IMR-90 (cell line): ENCODE measurements at regions not wholly inside any gene's neighbourhood (a gene's known extent, or its start where the extent isn't known, plus 50 kb on each side); places are given as distances from the start of the nearest gene placed in this dataset.

Source experiments
- ATAC-seq: fragments of 200-7000 bp; cut with Tn5 transposase; 2 replicates; pipeline ENCODE4 v1.9.1; 2020; ENCODE audit warnings: low read depth, mild to moderate bottlenecking, moderate library complexity
- BruUV-seq: library from RNA; stranded (reverse); fragments of 400-500 nt; replicated peaks from 2 replicates; lab custom pipeline; 2021; lab: Mats Ljungman, UMichigan
- CTCF ChIA-PET: fragments of 300-600 bp; formaldehyde crosslinking; extraction: SDS; loops from one replicate; lab custom pipeline; 2021; ENCODE audit warnings: antibody characterized with exemption; lab: Yijun Ruan, JAX
- POLR2A ChIA-PET: fragments of 300-600 bp; sonication (Branson Sonifier 250); formaldehyde crosslinking; loops from one replicate; lab custom pipeline; 2022; ENCODE audit warnings: antibody characterized with exemption; ENCODE audit not compliant: unreplicated experiment; lab: Charles Lee
- DNase-seq: peaks from one replicate; pipeline ENCODE4 v3.0.0; 2013
- H2AFZ ChIP-seq: replicated peaks from 2 replicates; pipeline ENCODE3; 2013; ENCODE audit warnings: low read length, mild to moderate bottlenecking; ENCODE audit not compliant: poor library complexity
- H2AK5ac ChIP-seq: 2 replicates; pipeline ENCODE4 v1.6.1; 2013; ENCODE audit warnings: low read depth, low read length, inconsistent platforms
- H2AK9ac ChIP-seq: replicated peaks from 2 replicates; pipeline ENCODE3; 2013; ENCODE audit warnings: mild to moderate bottlenecking, low read depth, low read length, moderate library complexity; ENCODE audit not compliant: poor library complexity
- H2BK120ac ChIP-seq: 2 replicates; pipeline ENCODE4 v1.6.1; 2013; ENCODE audit warnings: low read depth, low read length, inconsistent platforms
- H2BK15ac ChIP-seq: 3 replicates; pipeline ENCODE4 v1.6.1; 2013; ENCODE audit warnings: low read depth, low read length, inconsistent platforms
- H2BK20ac ChIP-seq: 2 replicates; pipeline ENCODE4 v1.6.1; 2013; ENCODE audit warnings: low read depth, mild to moderate bottlenecking, inconsistent platforms, low read length, moderate library complexity
- H2BK5ac ChIP-seq: 2 replicates; pipeline ENCODE4 v1.6.1; 2013; ENCODE audit warnings: mild to moderate bottlenecking, low read depth, low read length, inconsistent platforms; ENCODE audit not compliant: poor library complexity, severe bottlenecking
- H3K14ac ChIP-seq: replicated peaks from 2 replicates; pipeline ENCODE4 v1.6.1; 2013; ENCODE audit warnings: low read depth, low read length, inconsistent platforms
- H3K18ac ChIP-seq: 2 replicates; pipeline ENCODE4 v1.6.1; 2013; ENCODE audit warnings: low read depth, low read length, control low read depth
- H3K23ac ChIP-seq: 2 replicates; pipeline ENCODE4 v1.6.1; 2013; ENCODE audit warnings: low read depth, low read length, inconsistent platforms
- H3K27ac ChIP-seq: 2 replicates; pipeline ENCODE4 v1.5.1; 2013; ENCODE audit warnings: mild to moderate bottlenecking, control low read depth, low read length; ENCODE audit not compliant: insufficient read depth
- H3K27me3 ChIP-seq: 2 replicates; pipeline ENCODE4 v1.6.1; 2013; ENCODE audit warnings: low read length; ENCODE audit not compliant: control insufficient read depth, insufficient read depth
- H3K36me3 ChIP-seq: 2 replicates; pipeline ENCODE4 v1.6.1; 2013; ENCODE audit warnings: low read length, mixed read lengths; ENCODE audit not compliant: control insufficient read depth, insufficient read depth
- H3K4ac ChIP-seq: 2 replicates; pipeline ENCODE4 v1.6.1; 2013; ENCODE audit warnings: low read depth, low read length, inconsistent platforms
- H3K4me1 ChIP-seq: 2 replicates; pipeline ENCODE4 v1.6.1; 2013; ENCODE audit warnings: low read length, mixed read lengths; ENCODE audit not compliant: control insufficient read depth, insufficient read depth
- H3K4me2 ChIP-seq: 2 replicates; pipeline ENCODE4 v1.6.1; 2013; ENCODE audit warnings: low read depth, mild to moderate bottlenecking, control low read depth, low read length, moderate library complexity
- H3K4me3 ChIP-seq: 2 replicates; pipeline ENCODE4 v1.5.1; 2013; ENCODE audit warnings: low read depth, mild to moderate bottlenecking, control low read depth, low read length, moderate library complexity; ENCODE audit not compliant: insufficient read depth
- H3K56ac ChIP-seq: 2 replicates; pipeline ENCODE4 v1.6.1; 2013; ENCODE audit warnings: low read length, inconsistent platforms; ENCODE audit not compliant: insufficient read depth; ENCODE audit errors: extremely low read depth
- H3K79me1 ChIP-seq, 2 experiments: 2 replicates each; pipeline ENCODE4 v1.6.1; 2013; ENCODE audit warnings: low read length in 2 of 2, inconsistent platforms in 1 of 2, low read depth in 1 of 2
- H3K9ac ChIP-seq: 2 replicates; pipeline ENCODE4 v1.6.1; 2013; ENCODE audit warnings: low read depth, low read length, control low read depth
- H3K9me1 ChIP-seq: 2 replicates; pipeline ENCODE4 v1.6.1; 2013; ENCODE audit warnings: low read length, inconsistent platforms; ENCODE audit not compliant: insufficient read depth
- H3K9me3 ChIP-seq: 2 replicates; pipeline ENCODE4 v1.6.1; 2013; ENCODE audit warnings: low read length; ENCODE audit not compliant: control insufficient read depth, insufficient read depth
- H4K20me1 ChIP-seq: 2 replicates; pipeline ENCODE4 v1.6.1; 2013; ENCODE audit warnings: low read length, inconsistent platforms; ENCODE audit not compliant: insufficient read depth
- H4K5ac ChIP-seq: 2 replicates; pipeline ENCODE4 v1.6.1; 2013; ENCODE audit warnings: mild to moderate bottlenecking, low read depth, low read length, control low read depth
- H4K8ac ChIP-seq, 2 experiments: 2 replicates each; pipeline ENCODE4 v1.6.1; 2013; ENCODE audit warnings: low read depth in 2 of 2, low read length in 2 of 2, control low read depth in 1 of 2, inconsistent platforms in 1 of 2
- H4K91ac ChIP-seq: 2 replicates; pipeline ENCODE4 v1.6.1; 2013; ENCODE audit warnings: low read depth, low read length, inconsistent platforms; ENCODE audit not compliant: insufficient read depth
- BHLHE40 ChIP-seq: fragments of 150-350 bp; IDR thresholded peaks from 2 replicates; pipeline ENCODE4 v1.6.1; 2016; ENCODE audit warnings: mild to moderate bottlenecking, low read depth, low read length
- CTCF ChIP-seq: conservative IDR thresholded peaks from 2 replicates; pipeline ENCODE4 v1.5.1; 2012; ENCODE audit warnings: mild to moderate bottlenecking, low read depth, low read length, improper control_type of control experiment
- ELK1 ChIP-seq: fragments of 150-350 bp; IDR thresholded peaks from 2 replicates; pipeline ENCODE4 v1.6.1; 2016; ENCODE audit warnings: low read depth, mild to moderate bottlenecking, low read length, moderate library complexity, borderline replicate concordance
- FOS ChIP-seq: fragments of 150-350 bp; IDR thresholded peaks from 2 replicates; pipeline ENCODE4 v1.6.1; 2016; ENCODE audit warnings: low read depth, low read length
- MAFK ChIP-seq: IDR thresholded peaks from 2 replicates; pipeline ENCODE4 v1.6.1; 2012; ENCODE audit warnings: low read depth, low read length, improper control_type of control experiment
- MAZ ChIP-seq: IDR thresholded peaks from 2 replicates; pipeline ENCODE4 v1.6.1; 2012; ENCODE audit warnings: low read depth, mild to moderate bottlenecking, low read length, improper control_type of control experiment, moderate library complexity, borderline replicate concordance
- MXI1 ChIP-seq: IDR thresholded peaks from 2 replicates; pipeline ENCODE4 v1.6.1; 2012; ENCODE audit warnings: low read depth, mild to moderate bottlenecking, low read length, moderate library complexity, borderline replicate concordance
- NFE2L2 ChIP-seq: fragments of 150-350 bp; IDR thresholded peaks from 2 replicates; pipeline ENCODE4 v1.6.1; 2016; ENCODE audit warnings: low read depth, mild to moderate bottlenecking, low read length
- POLR2A ChIP-seq: IDR thresholded peaks from 2 replicates; pipeline ENCODE4 v1.6.1; 2012; ENCODE audit warnings: mild to moderate bottlenecking, low read depth, low read length
- RAD21 ChIP-seq: IDR thresholded peaks from 2 replicates; pipeline ENCODE4 v1.6.1; 2012; ENCODE audit warnings: low read length, improper control_type of control experiment
- RCOR1 ChIP-seq: IDR thresholded peaks from 2 replicates; pipeline ENCODE4 v1.6.1; 2012; ENCODE audit warnings: mild to moderate bottlenecking, low read length, improper control_type of control experiment; ENCODE audit not compliant: insufficient replicate concordance
- RFX5 ChIP-seq: IDR thresholded peaks from 2 replicates; pipeline ENCODE4 v1.8.0; 2012; ENCODE audit warnings: low read depth, mild to moderate bottlenecking, low read length, moderate library complexity
- WGBS, 2 experiments: methylation state at CpG; one replicate each; pipeline versions ENCODE4 v1.1.5 to v1.1.7; 2013; ENCODE audit warnings: missing lambda C conversion rate in 2 of 2; ENCODE audit not compliant: insufficient read length in 1 of 2; ENCODE audit errors: extremely low coverage in 2 of 2; 5-methylcytosine and 5-hydroxymethylcytosine counted together
- dilution Hi-C: fragments of 300-500 bp; cut with HindIII; formaldehyde crosslinking; loops from one replicate; pipeline ENCODE4 v1.14.3; 2018; ENCODE audit warnings: low sequenced_read_pairs; ENCODE audit not compliant: unreplicated experiment
- in situ Hi-C: fragments of 300-500 bp; cut with MboI; formaldehyde crosslinking; loops from 3 replicates; pipeline ENCODE4 v1.14.3; 2019; ENCODE audit warnings: low sequenced_read_pairs, inconsistent platforms, mixed read lengths
- intact Hi-C: fragments of 100-400 bp; cut with micrococcal nuclease; formaldehyde crosslinking; loops from 2 replicates; pipeline ENCODE4 v1.10.0; 2022
- TF ChIP-seq, protein P1 (sequence below): fragments of 150-350 bp; IDR thresholded peaks from 2 replicates; pipeline ENCODE4 v1.6.1; 2017; ENCODE audit warnings: mild to moderate bottlenecking, antibody characterized with exemption, low read length, low read depth

DNA sequence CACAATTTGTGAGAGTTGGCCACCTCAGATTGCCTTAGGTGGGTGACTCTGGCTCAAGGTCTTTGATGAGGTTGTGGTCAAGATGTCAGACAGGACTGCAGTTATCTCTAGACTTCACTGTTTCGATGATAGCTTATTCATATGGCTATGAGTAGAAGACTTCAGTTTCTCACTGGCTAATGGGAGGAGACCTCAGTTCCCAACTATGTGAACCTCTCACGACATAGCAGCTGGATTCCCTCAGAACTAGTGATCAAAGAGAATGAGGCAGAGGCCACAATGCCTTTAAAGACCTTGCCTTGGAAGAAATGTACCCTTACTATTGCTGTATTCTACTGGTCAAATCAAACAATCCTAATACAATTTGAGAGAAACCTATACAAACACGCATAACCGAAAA, 607.5 kb upstream of the ROBO2 start:
- H3K36me3 ChIP-seq = no peaks in the 10 kb centered on the region
- H3K4me3 ChIP-seq = no peak overlapping the region
- H4K5ac ChIP-seq = no peak overlapping the region; the same call in 1 of the 2 replicates
- dilution Hi-C loops = no loop called here
- H2BK15ac ChIP-seq = no peak overlapping the region
- ChIA-PET POLR2A (no interaction called here), CTCF (no interaction called here)
- H2BK5ac ChIP-seq = no peak overlapping the region
- BruUV-seq = no TSS peak
- no peaks in the 10 kb centered on the region for H4K20me1 ChIP-seq
- no peak overlapping the region for H3K14ac ChIP-seq
- H3K4me1 ChIP-seq = peaks cover 5% of the 10 kb centered on the region
- no peaks in the 10 kb centered on the region for H3K9me3 ChIP-seq
- no peak overlapping the region for H3K27ac ChIP-seq
- intact Hi-C loops = no loop called here
- no peak overlapping the region for H4K91ac ChIP-seq
- H2AK9ac ChIP-seq = no peak overlapping the region
- 0 out of 2 replicates have a peak, but pooled peaks cover 2% of the 10 kb centered on the region for H3K9me1 ChIP-seq
- no peak overlapping the region for H2AFZ ChIP-seq
- H2BK20ac ChIP-seq = no peak overlapping the region
- no peak overlapping the region for H3K4ac ChIP-seq
- H3K4me2 ChIP-seq = peak overlapping the region; percentile 25; the same call in 1 of the 2 replicates
- no peaks in the 10 kb centered on the region for H3K79me1 ChIP-seq
- no peak overlapping the region for H3K23ac ChIP-seq
- in situ Hi-C loops = no loop called here
- no peak overlapping the region for H4K8ac ChIP-seq
- no peak overlapping the region for H2AK5ac ChIP-seq
- no peak overlapping the region for H3K9ac ChIP-seq
- H3K27me3 ChIP-seq = no peaks in the 10 kb centered on the region
- DNase-seq (peak; percentile 62), ATAC-seq (peak; percentile 42; the same call in 1 of the 2 replicates)
- no peak overlapping the region for H3K18ac ChIP-seq
- H3K56ac ChIP-seq = no peak overlapping the region
- TF ChIP-seq MXI1 = no peak
- TF ChIP-seq, protein P1, sequence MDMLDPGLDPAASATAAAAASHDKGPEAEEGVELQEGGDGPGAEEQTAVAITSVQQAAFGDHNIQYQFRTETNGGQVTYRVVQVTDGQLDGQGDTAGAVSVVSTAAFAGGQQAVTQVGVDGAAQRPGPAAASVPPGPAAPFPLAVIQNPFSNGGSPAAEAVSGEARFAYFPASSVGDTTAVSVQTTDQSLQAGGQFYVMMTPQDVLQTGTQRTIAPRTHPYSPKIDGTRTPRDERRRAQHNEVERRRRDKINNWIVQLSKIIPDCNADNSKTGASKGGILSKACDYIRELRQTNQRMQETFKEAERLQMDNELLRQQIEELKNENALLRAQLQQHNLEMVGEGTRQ = no peak
- TF ChIP-seq RAD21 = no peak
- no peak for TF ChIP-seq FOS
- TF ChIP-seq MAZ = no peak
- TF ChIP-seq MAFK = no peak
- no peak for TF ChIP-seq ELK1
- TF ChIP-seq POLR2A = no peak
- no peak for TF ChIP-seq NFE2L2
- TF ChIP-seq RCOR1 = no peak
- no peak for TF ChIP-seq RFX5
- no peak for TF ChIP-seq CTCF
- no peak for TF ChIP-seq BHLHE40
- H2BK120ac ChIP-seq = no peak overlapping the region
- no CpG with 5 or more reads among the region's 4 CpGs for WGBS, 2 experiments
